GM13977 (cell line): ENCODE measurements at regions not wholly inside any gene's neighbourhood (a gene's known extent, or its start where the extent isn't known, plus 50 kb on each side); places are given as distances from the start of the nearest gene placed in this dataset.

ENCODE experiments used
- DNase-seq: peaks from one replicate; pipeline ENCODE4 v3.0.0; 2012; ENCODE audit warnings: low spot score
- CTCF ChIP-seq: IDR thresholded peaks from 2 replicates; pipeline ENCODE4 v1.5.1; 2012; ENCODE audit warnings: mild to moderate bottlenecking, control low read depth; ENCODE audit not compliant: insufficient read depth; ENCODE audit errors: extremely low read depth, missing control alignments
- in situ Hi-C: fragments of 300-500 bp; cut with MboI; formaldehyde crosslinking; loops from one replicate; pipeline ENCODE4 v1.12.0; 2022; ENCODE audit warnings: low sequenced_read_pairs, low pct_unique_long_range_greater_than_20kb, mixed read lengths, inconsistent platforms; ENCODE audit not compliant: unreplicated experiment

GRCh38 chr15:31488437-31489204 is 162.0 kb downstream of the KLF13 start:
- peak; percentile 83 for DNase-seq
- TF ChIP-seq CTCF, result peak; percentile 71
- in situ Hi-C loops, result loop anchor here (10.0 kb wide), 1 partner anchor 54 kb away; no protein-coding TSS in a partner anchor

- in situ Hi-C loops, result loop anchor here (10.0 kb wide), 1 partner anchor 54 kb away; no protein-coding TSS in a partner anchor
Measured at GRCh38 chr15:31489281-31489680, 162.6 kb downstream of the KLF13 start.

GRCh38 chr15:31489801-31490646 is 163.4 kb downstream of the KLF13 start:
- DNase-seq, result peak; percentile 63
- TF ChIP-seq CTCF, result peak; percentile 67
- in situ Hi-C loops, result loop anchor here (10.0 kb wide), 3 partner anchors 55 to 595 kb away; no protein-coding TSS in a partner anchor

More at GRCh38 chr15:31489281-31489680, 162.6 kb downstream of the KLF13 start:
- DNase-seq, result no peak
- no peak for TF ChIP-seq CTCF

- no peak for TF ChIP-seq CTCF
- in situ Hi-C loops, result loop anchor here (10.0 kb wide), 2 partner anchors 290 to 600 kb away; no protein-coding TSS in a partner anchor
- DNase-seq, result no peak
Measured at GRCh38 chr15:31494786-31495185, 168.2 kb downstream of the KLF13 start.

- no peak for TF ChIP-seq CTCF
Measured at GRCh38 chr15:31495281-31495680, 168.6 kb downstream of the KLF13 start.

GRCh38 chr15:31497838-31498237 is 171.2 kb downstream of the KLF13 start:
- DNase-seq, result no peak
- TF ChIP-seq CTCF, result no peak
- in situ Hi-C loops, result loop anchor here (10.0 kb wide), 2 partner anchors 293 to 603 kb away; no protein-coding TSS in a partner anchor

More at GRCh38 chr15:31495281-31495680, 168.6 kb downstream of the KLF13 start:
- no peak for DNase-seq
- in situ Hi-C loops, result loop anchor here (10.0 kb wide), 2 partner anchors 290 to 600 kb away; no protein-coding TSS in a partner anchor
